Suprapubic skin (tissue), 3 donors: ENCODE measurements at regions not wholly inside any gene's neighbourhood (a gene's known extent, or its start where the extent isn't known, plus 50 kb on each side); places are given as distances from the start of the nearest gene placed in this dataset.

ENCODE experiments used
- CTCF ChIP-seq, 2 donors: fragments of 200-600 bp in 1 of 2; fragments of 450-650 bp in 1 of 2; sonication (generic) in 1 of 2; IDR thresholded peaks; one replicate each; pipeline ENCODE4 v1.5.1; 2016 to 2019; ENCODE audit warnings: antibody characterized with exemption in 2 of 2, mild to moderate bottlenecking in 1 of 2, moderate library complexity in 1 of 2
- POLR2A ChIP-seq, 2 donors: fragments of 450-650 bp; IDR thresholded peaks; one replicate each; pipeline ENCODE4 v1.6.1; 2017; ENCODE audit warnings: antibody characterized with exemption in 2 of 2, mild to moderate bottlenecking in 2 of 2, moderate library complexity in 2 of 2

- TF ChIP-seq CTCF (IDR thresholded peaks at IDR 0.05) (no peak), POLR2A (IDR thresholded peaks at IDR 0.05) (no peak)
These were observed 231.0 kb downstream of the RBFOX3 start for GRCh38 chr17:79379700-79380445.
